GM23338 (cell line): ENCODE measurements at regions not wholly inside any gene's neighbourhood (a gene's known extent, or its start where the extent isn't known, plus 50 kb on each side); places are given as distances from the start of the nearest gene placed in this dataset.

ENCODE experiments used
- ATAC-seq: fragments of 200-7000 bp; cut with Tn5 transposase; 3 replicates; pipeline ENCODE4 v1.9.1; 2020
- DNase-seq: peaks from one replicate; pipeline ENCODE4 v3.0.0-alpha.2; 2015; ENCODE audit warnings: low spot score
- H2AFZ ChIP-seq: fragments of 200-600 bp; sonication (generic); 2 replicates; pipeline ENCODE4 v1.8.0; 2016; ENCODE audit warnings: antibody characterized with exemption, mild to moderate bottlenecking, moderate library complexity
- H3F3A ChIP-seq: fragments of 200-600 bp; sonication (generic); replicated peaks from 2 replicates; pipeline ENCODE4 v1.8.0; 2017; ENCODE audit warnings: antibody characterized with exemption, mixed run types, low read depth
- H3K27ac ChIP-seq: fragments of 200-600 bp; sonication (generic); 2 replicates; pipeline ENCODE4 v1.6.1; 2016; ENCODE audit warnings: low read depth
- H3K27me3 ChIP-seq: fragments of 200-600 bp; sonication (generic); 2 replicates; pipeline ENCODE4 v1.8.0; 2016; ENCODE audit warnings: mild to moderate bottlenecking, mixed run types, moderate library complexity; ENCODE audit not compliant: insufficient read depth
- H3K36me3 ChIP-seq: fragments of 200-600 bp; sonication (generic); 2 replicates; pipeline ENCODE4 v1.8.0; 2016; ENCODE audit warnings: mild to moderate bottlenecking; ENCODE audit not compliant: insufficient read depth
- H3K4me1 ChIP-seq: fragments of 200-600 bp; sonication (generic); 2 replicates; pipeline ENCODE4 v1.8.0; 2016; ENCODE audit warnings: mild to moderate bottlenecking, moderate library complexity; ENCODE audit not compliant: insufficient read depth
- H3K4me2 ChIP-seq: fragments of 200-600 bp; sonication (generic); 2 replicates; pipeline ENCODE4 v1.7.1; 2017; ENCODE audit warnings: mixed run types
- H3K4me3 ChIP-seq: fragments of 200-600 bp; sonication (generic); 2 replicates; pipeline ENCODE4 v1.6.1; 2016; ENCODE audit warnings: mixed run types
- H3K79me2 ChIP-seq: fragments of 200-600 bp; sonication (generic); replicated peaks from 2 replicates; pipeline ENCODE4 v1.8.0; 2017; ENCODE audit warnings: mild to moderate bottlenecking; ENCODE audit not compliant: insufficient read depth
- H3K9me2 ChIP-seq: fragments of 200-600 bp; sonication (generic); 2 replicates; pipeline ENCODE4 v1.8.0; 2017; ENCODE audit not compliant: insufficient read depth
- H4K20me1 ChIP-seq: fragments of 200-600 bp; sonication (generic); replicated peaks from 2 replicates; pipeline ENCODE4 v1.8.0; 2017; ENCODE audit warnings: mild to moderate bottlenecking; ENCODE audit not compliant: insufficient read depth
- H3K27ac Mint-ChIP-seq: 2 replicates; pipeline ENCODE4 v1.8.0; 2020; ENCODE audit warnings: inconsistent platforms, mild to moderate bottlenecking, moderate library complexity, mixed read lengths
- H3K27me3 Mint-ChIP-seq: 3 replicates; pipeline ENCODE4 v1.8.0; 2022; ENCODE audit warnings: low read depth, mild to moderate bottlenecking, moderate library complexity, mixed read lengths, inconsistent platforms; ENCODE audit not compliant: insufficient read depth, poor library complexity
- H3K36me3 Mint-ChIP-seq: 3 replicates; pipeline ENCODE4 v1.8.0; 2021; ENCODE audit warnings: low read depth, mild to moderate bottlenecking, inconsistent platforms, moderate library complexity, mixed read lengths
- H3K4me1 Mint-ChIP-seq: 3 replicates; pipeline ENCODE4 v1.8.0; 2020; ENCODE audit warnings: mild to moderate bottlenecking, inconsistent platforms, mixed read lengths
- H3K4me3 Mint-ChIP-seq: 3 replicates; pipeline ENCODE4 v1.8.0; 2021; ENCODE audit warnings: moderate library complexity, mild to moderate bottlenecking, inconsistent platforms, mixed read lengths
- H3K9me3 Mint-ChIP-seq: 3 replicates; pipeline ENCODE4 v1.8.0; 2020; ENCODE audit warnings: moderate library complexity, mild to moderate bottlenecking, inconsistent platforms, mixed read lengths
- CREB1 ChIP-seq: fragments of 250-450 bp; sonication (Bioruptor Pico); IDR thresholded peaks from 2 replicates; pipeline ENCODE4 v1.5.0; 2020; ENCODE audit warnings: low read depth, mild to moderate bottlenecking, moderate library complexity
- EZH2 ChIP-seq: fragments of 200-600 bp; sonication (generic); IDR thresholded peaks from one replicate; pipeline ENCODE4 v1.8.0; 2017; ENCODE audit warnings: antibody characterized with exemption, mild to moderate bottlenecking, low read depth; ENCODE audit not compliant: unreplicated experiment
- EZH2phosphoT487 ChIP-seq: fragments of 200-600 bp; sonication (generic); IDR thresholded peaks from one replicate; pipeline ENCODE4 v1.8.1; 2018; ENCODE audit warnings: antibody characterized with exemption; ENCODE audit not compliant: unreplicated experiment
- JUNB ChIP-seq: IDR thresholded peaks from one replicate; pipeline ENCODE4 v1.6.1; 2016; ENCODE audit warnings: antibody characterized with exemption; ENCODE audit not compliant: unreplicated experiment
- NANOG ChIP-seq: IDR thresholded peaks from 2 replicates; pipeline ENCODE4 v1.6.1; 2016; ENCODE audit warnings: antibody characterized with exemption, borderline replicate concordance
- POLR2AphosphoS5 ChIP-seq: IDR thresholded peaks from 2 replicates; pipeline ENCODE4 v1.6.1; 2016; ENCODE audit warnings: antibody characterized with exemption, low read depth
- STAT1 ChIP-seq: IDR thresholded peaks from one replicate; pipeline ENCODE4 v1.6.1; 2016; ENCODE audit warnings: antibody characterized with exemption; ENCODE audit not compliant: unreplicated experiment
- ZNF114 ChIP-seq: fragments of 250-450 bp; sonication (Bioruptor Pico); IDR thresholded peaks from 2 replicates; pipeline ENCODE4 v1.5.0; 2020; ENCODE audit warnings: mild to moderate bottlenecking, moderate library complexity
- ZNF331 ChIP-seq: fragments of 250-450 bp; sonication (Bioruptor Pico); IDR thresholded peaks from 2 replicates; pipeline ENCODE4 v1.5.0; 2020; ENCODE audit warnings: low read depth, mild to moderate bottlenecking, moderate library complexity
- TF ChIP-seq, protein P1 (sequence below): IDR thresholded peaks from one replicate; pipeline ENCODE4 v1.6.1; 2018; ENCODE audit warnings: antibody characterized with exemption; ENCODE audit not compliant: unreplicated experiment
- TF ChIP-seq, protein P2 (sequence below): fragments of 250-450 bp; sonication (Bioruptor Pico); IDR thresholded peaks from 2 replicates; pipeline ENCODE4 v1.5.0; 2020; ENCODE audit warnings: mild to moderate bottlenecking, moderate library complexity

DNA sequence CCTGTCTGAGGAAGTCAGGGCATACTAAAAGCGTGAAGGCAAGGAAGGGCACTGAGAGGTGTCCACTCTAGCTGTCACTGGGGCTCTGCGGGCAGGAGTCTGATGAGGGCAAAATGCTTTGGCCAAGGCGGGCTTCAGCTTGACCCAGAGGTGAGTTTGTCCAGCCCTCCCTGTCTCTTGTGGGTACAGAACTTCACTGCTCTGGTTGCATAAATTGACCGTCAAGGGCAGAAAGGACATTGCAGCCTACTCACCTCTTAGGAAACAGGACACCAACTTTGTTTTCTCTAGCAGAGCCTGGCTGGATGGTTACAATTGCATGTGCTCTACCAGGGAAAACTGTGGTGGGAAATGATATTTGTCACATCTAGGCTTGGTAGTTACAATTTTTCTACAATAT lies 170.9 kb downstream of the TMEM38B start (continued):
- TF ChIP-seq, protein P1, sequence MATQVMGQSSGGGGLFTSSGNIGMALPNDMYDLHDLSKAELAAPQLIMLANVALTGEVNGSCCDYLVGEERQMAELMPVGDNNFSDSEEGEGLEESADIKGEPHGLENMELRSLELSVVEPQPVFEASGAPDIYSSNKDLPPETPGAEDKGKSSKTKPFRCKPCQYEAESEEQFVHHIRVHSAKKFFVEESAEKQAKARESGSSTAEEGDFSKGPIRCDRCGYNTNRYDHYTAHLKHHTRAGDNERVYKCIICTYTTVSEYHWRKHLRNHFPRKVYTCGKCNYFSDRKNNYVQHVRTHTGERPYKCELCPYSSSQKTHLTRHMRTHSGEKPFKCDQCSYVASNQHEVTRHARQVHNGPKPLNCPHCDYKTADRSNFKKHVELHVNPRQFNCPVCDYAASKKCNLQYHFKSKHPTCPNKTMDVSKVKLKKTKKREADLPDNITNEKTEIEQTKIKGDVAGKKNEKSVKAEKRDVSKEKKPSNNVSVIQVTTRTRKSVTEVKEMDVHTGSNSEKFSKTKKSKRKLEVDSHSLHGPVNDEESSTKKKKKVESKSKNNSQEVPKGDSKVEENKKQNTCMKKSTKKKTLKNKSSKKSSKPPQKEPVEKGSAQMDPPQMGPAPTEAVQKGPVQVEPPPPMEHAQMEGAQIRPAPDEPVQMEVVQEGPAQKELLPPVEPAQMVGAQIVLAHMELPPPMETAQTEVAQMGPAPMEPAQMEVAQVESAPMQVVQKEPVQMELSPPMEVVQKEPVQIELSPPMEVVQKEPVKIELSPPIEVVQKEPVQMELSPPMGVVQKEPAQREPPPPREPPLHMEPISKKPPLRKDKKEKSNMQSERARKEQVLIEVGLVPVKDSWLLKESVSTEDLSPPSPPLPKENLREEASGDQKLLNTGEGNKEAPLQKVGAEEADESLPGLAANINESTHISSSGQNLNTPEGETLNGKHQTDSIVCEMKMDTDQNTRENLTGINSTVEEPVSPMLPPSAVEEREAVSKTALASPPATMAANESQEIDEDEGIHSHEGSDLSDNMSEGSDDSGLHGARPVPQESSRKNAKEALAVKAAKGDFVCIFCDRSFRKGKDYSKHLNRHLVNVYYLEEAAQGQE = no peak
- TF ChIP-seq ZNF114 (CRISPR knock-in tag) = no peak
- TF ChIP-seq CREB1 (CRISPR knock-in tag) = no peak
- TF ChIP-seq POLR2AphosphoS5 = no peak
- TF ChIP-seq STAT1 = no peak
- TF ChIP-seq NANOG = no peak

DNA sequence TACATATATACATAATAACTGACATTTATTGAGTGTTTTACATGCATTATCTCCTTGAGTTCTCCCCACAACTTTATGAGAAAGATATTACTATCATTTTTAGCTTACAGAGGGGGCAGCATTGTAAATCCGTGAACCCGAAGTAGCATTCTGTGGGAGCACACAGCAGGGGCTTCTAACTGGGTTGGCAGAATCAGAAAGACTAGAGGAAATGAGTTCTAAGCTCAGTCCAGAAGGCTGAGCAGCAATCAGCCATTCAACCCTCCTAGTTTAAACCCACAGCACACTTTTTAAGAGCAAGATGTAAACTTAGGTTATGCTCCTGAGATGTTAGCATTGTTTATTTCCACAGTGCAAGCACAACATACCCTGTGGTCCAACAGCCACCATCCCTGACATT lies 177.2 kb downstream of the TMEM38B start:
- H3K27ac Mint-ChIP-seq = no peak overlapping the region
- no peak for DNase-seq
- Histone ChIP-seq H3K79me2 (no peaks in the 10 kb centered on the region), H3K4me3 (no peak overlapping the region), H3K27ac (no peak overlapping the region), H3K9me2 (no peaks in the 10 kb centered on the region), H2AFZ (no peak overlapping the region), H4K20me1 (no peaks in the 10 kb centered on the region), H3K27me3 (no peaks in the 10 kb centered on the region), H3K36me3 (no peaks in the 10 kb centered on the region), H3K4me1 (no peaks in the 10 kb centered on the region), H3F3A (no peaks in the 10 kb centered on the region), H3K4me2 (no peak overlapping the region; the same call in 1 of the 2 replicates)
- peaks cover 3% of the 10 kb centered on the region for H3K27me3 Mint-ChIP-seq
- ATAC-seq = no peak
- H3K4me3 Mint-ChIP-seq = no peak overlapping the region
- H3K9me3 Mint-ChIP-seq = no peaks in the 10 kb centered on the region
- H3K36me3 Mint-ChIP-seq = no peaks in the 10 kb centered on the region
- H3K4me1 Mint-ChIP-seq = peaks cover 11% of the 10 kb centered on the region
- no peak for TF ChIP-seq EZH2phosphoT487
- no peak for TF ChIP-seq EZH2
- no peak for TF ChIP-seq NANOG
- TF ChIP-seq ZNF331 (CRISPR knock-in tag) = no peak
- TF ChIP-seq, protein P2, sequence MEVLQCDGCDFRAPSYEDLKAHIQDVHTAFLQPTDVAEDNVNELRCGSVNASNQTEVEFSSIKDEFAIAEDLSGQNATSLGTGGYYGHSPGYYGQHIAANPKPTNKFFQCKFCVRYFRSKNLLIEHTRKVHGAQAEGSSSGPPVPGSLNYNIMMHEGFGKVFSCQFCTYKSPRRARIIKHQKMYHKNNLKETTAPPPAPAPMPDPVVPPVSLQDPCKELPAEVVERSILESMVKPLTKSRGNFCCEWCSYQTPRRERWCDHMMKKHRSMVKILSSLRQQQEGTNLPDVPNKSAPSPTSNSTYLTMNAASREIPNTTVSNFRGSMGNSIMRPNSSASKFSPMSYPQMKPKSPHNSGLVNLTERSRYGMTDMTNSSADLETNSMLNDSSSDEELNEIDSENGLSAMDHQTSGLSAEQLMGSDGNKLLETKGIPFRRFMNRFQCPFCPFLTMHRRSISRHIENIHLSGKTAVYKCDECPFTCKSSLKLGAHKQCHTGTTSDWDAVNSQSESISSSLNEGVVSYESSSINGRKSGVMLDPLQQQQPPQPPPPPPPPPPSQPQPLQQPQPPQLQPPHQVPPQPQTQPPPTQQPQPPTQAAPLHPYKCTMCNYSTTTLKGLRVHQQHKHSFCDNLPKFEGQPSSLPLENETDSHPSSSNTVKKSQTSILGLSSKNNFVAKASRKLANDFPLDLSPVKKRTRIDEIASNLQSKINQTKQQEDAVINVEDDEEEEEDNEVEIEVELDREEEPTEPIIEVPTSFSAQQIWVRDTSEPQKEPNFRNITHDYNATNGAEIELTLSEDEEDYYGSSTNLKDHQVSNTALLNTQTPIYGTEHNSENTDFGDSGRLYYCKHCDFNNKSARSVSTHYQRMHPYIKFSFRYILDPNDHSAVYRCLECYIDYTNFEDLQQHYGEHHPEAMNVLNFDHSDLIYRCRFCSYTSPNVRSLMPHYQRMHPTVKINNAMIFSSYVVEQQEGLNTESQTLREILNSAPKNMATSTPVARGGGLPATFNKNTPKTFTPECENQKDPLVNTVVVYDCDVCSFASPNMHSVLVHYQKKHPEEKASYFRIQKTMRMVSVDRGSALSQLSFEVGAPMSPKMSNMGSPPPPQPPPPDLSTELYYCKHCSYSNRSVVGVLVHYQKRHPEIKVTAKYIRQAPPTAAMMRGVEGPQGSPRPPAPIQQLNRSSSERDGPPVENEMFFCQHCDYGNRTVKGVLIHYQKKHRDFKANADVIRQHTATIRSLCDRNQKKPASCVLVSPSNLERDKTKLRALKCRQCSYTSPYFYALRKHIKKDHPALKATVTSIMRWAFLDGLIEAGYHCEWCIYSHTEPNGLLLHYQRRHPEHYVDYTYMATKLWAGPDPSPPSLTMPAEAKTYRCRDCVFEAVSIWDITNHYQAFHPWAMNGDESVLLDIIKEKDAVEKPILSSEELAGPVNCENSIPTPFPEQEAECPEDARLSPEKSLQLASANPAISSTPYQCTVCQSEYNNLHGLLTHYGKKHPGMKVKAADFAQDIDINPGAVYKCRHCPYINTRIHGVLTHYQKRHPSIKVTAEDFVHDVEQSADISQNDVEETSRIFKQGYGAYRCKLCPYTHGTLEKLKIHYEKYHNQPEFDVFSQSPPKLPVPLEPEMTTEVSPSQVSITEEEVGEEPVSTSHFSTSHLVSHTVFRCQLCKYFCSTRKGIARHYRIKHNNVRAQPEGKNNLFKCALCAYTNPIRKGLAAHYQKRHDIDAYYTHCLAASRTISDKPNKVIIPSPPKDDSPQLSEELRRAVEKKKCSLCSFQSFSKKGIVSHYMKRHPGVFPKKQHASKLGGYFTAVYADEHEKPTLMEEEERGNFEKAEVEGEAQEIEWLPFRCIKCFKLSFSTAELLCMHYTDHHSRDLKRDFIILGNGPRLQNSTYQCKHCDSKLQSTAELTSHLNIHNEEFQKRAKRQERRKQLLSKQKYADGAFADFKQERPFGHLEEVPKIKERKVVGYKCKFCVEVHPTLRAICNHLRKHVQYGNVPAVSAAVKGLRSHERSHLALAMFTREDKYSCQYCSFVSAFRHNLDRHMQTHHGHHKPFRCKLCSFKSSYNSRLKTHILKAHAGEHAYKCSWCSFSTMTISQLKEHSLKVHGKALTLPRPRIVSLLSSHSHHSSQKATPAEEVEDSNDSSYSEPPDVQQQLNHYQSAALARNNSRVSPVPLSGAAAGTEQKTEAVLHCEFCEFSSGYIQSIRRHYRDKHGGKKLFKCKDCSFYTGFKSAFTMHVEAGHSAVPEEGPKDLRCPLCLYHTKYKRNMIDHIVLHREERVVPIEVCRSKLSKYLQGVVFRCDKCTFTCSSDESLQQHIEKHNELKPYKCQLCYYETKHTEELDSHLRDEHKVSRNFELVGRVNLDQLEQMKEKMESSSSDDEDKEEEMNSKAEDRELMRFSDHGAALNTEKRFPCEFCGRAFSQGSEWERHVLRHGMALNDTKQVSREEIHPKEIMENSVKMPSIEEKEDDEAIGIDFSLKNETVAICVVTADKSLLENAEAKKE (CRISPR knock-in tag) = no peak
- no peak for TF ChIP-seq JUNB
- TF ChIP-seq, protein P1 = no peak
